GM18858 (cell line): ENCODE measurements at regions not wholly inside any gene's neighbourhood (a gene's known extent, or its start where the extent isn't known, plus 50 kb on each side); places are given as distances from the start of the nearest gene placed in this dataset.
A peak's percentile ranks its signal among the peaks of the same experiment; 100 is the strongest.
"Not testable (repeated sequence)": the region's sequence is repeated elsewhere in the genome, so short reads cannot be mapped to it uniquely, and the experiment has no call there.

Experiments used
- ATAC-seq: cut with Tn5 transposase; IDR thresholded peaks from one replicate; pipeline ENCODE4 v1.9.1; 2021; ENCODE audit not compliant: unreplicated experiment

GRCh38 chr7:137110535-137110934 lies 233.0 kb downstream of the PTN start:
- ATAC-seq, result no peak

DNA sequence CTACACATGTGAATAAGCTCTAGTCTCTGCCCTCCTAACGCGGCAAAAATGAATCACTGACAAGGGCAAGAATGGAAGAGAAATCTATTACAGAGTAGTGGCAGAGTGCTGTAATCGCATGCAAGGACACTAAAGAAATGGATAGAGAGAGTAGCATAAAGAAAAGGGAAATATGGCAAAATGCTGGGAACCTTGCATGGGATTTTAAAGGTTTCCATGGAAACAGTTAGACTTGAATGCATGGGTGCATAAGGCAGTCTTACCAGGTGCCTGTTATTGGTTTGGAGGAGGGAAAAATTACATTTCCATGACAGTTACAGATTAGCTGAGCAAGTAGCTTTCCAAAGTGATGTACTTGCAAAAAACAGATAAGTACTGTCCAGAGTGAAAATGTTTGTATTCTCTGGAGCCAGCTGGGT lies 233.4 kb downstream of the PTN start:
- no peak for ATAC-seq

GRCh38 chr7:137107802-137108201 lies 235.7 kb downstream of the PTN start:
- not testable (repeated sequence) for ATAC-seq

DNA sequence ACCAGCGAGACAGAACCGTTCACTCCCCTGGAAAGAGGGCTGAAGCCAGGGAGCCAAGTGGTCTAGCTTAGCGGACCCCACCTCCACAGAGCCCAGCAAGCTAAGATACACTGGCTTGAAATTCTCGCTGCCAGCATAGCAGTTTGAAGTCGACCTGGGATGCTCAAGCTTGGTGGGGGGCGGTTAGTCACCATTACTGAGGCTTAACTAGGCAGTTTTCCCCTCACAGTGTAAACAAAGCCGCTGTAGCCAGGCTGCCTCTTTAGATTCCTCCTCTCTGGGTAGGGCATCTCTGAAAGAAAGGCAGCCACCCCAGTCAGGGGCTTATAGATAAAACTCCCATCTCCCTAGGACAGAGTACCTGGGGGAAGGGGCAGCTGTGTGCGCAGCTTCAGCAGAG lies 235.1 kb downstream of the CHRM2 start:
- not testable (repeated sequence) for ATAC-seq

- ATAC-seq, result no peak
Measured at GRCh38 chr7:137097111-137097510, 228.7 kb downstream of the CHRM2 start.

DNA sequence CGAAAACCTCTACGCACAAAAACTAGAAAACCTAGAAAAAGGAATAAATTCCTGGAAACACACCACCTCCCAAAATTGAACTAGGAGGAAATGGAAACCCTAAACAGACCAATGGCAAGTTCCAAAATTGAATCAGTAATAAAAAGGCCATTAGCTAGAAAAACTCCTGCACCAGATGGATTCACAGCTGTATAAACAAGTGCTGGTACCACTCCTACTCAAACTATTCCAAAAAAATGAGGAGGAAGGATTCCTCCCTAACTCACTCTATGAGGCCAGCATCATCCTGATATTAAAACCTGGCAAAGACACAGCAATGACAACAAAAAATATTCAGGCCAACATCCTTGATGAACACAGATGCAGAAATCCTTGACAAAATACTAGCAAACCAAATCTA lies 228.2 kb downstream of the CHRM2 start:
- no peak for ATAC-seq

GRCh38 chr7:137093198-137093597 lies 224.7 kb downstream of the CHRM2 start:
- no peak for ATAC-seq

DNA sequence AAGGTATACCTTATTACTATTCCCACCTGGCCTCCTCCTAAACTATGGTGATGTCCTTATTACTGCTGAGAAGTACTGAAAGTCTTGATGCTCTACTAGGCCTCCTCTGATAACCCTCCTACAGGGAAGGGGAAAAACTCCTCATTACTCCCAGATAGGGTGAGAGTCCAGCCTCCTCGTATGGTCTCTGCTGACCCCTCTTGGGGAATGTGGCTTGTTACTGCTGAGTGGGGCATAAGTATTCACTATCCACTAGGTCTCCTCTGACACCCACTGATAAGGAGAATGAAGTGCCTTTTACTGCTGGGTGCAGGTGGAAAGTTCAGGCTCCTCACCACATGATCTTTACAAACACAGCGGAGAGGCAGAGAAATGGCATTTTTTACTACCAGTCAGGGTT lies 222.9 kb downstream of the CHRM2 start:
- ATAC-seq, result no peak

DNA sequence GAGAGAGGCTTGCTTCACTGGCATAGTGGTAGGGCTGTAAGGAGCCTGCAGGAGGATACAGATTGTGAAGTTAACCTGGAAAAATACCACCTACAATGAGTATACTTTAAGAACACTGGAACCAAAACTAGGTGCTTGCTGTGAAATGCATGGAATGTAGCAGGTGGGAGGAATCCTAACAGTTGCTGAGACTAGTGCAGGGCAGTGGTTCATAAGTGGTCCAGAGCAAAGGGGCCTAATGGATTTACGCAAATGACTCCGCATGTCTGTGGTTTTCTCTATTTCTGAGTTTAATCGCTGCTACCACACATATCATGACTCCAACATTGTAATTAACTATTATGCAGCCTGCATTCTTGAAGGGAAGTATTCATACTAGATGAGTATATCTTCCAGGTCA lies 218.4 kb downstream of the CHRM2 start:
- no peak for ATAC-seq

GRCh38 chr7:137084607-137085380 lies 216.3 kb downstream of the CHRM2 start:
- ATAC-seq, result no peak

DNA sequence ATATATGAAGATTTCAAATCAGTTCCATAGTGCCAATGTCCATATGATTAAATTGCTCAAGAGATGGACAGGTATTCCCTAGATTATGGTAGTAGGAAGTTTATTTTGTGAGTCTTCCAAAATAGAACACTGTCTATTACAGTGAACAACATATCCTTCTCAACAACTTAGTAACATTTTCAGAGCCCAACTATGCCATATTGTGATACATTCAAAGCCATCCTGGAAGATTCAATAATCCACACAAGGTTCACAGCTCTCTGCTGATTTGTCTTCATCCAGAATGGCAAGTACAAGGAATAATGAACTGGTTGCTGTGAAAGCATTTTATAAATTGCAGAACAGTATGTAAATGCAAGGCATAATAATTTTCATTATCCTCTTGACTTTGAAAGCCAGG lies 213.9 kb downstream of the CHRM2 start:
- ATAC-seq, result no peak

- no peak for ATAC-seq
Measured at GRCh38 chr7:137081321-137082093, 213.1 kb downstream of the CHRM2 start.

GRCh38 chr7:137080516-137081203 lies 212.2 kb downstream of the CHRM2 start:
- peak; percentile 62 for ATAC-seq

GRCh38 chr7:137078781-137079180 lies 210.3 kb downstream of the CHRM2 start:
- ATAC-seq, result no peak

- ATAC-seq, result no peak
Measured at GRCh38 chr7:137074391-137075030, 206.1 kb downstream of the CHRM2 start.

- no peak for ATAC-seq
Measured at GRCh38 chr7:137073571-137074325, 205.3 kb downstream of the CHRM2 start.
